HG03095 (cell line): ENCODE measurements at regions not wholly inside any gene's neighbourhood (a gene's known extent, or its start where the extent isn't known, plus 50 kb on each side); places are given as distances from the start of the nearest gene placed in this dataset.
"Not testable (repeated sequence)": the region's sequence is repeated elsewhere in the genome, so short reads cannot be mapped to it uniquely, and the experiment has no call there.

ENCODE experiments used
- ATAC-seq: cut with Tn5 transposase; IDR thresholded peaks from one replicate; pipeline ENCODE4 v1.9.1; 2021; ENCODE audit warnings: moderate library complexity; ENCODE audit not compliant: unreplicated experiment

DNA sequence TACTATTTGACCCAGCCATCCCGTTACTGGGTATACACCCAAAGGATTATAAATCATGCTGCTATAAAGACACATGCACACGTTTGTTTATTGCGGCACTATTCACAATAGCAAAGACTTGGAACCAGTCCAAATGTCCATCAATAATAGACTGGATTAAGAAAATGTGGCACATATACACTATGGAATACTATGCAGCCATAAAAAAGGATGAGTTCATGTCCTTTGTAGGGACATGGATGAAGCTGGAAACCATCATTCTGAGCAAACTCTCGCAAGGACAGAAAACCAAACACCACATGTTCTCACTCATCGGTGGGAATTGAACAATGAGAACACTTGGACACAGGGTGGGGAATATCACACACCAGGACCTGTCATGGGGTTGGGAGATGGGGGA, 56.7 kb upstream of the SELENOP start:
- ATAC-seq = not testable (repeated sequence)

DNA sequence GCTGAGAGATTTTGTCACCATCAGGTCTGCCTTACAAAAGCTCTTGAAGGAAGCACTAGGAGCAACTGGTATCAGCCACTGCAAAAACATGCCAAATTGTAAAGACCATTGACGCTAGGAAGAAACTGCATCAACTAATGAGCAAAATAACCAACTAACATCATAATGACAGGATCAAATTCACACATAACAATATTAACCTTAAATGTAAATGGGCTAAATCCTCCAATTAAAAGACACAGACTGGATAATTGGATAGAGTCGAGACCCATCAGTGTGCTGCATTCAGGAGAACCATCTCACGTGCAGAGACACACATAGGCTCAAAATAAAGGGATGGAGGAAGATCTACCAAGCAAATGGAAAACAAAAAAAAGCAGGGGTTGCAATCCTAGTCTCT, 53.1 kb upstream of the SELENOP start:
- not testable (repeated sequence) for ATAC-seq
